ENCODE measurements at regions not wholly inside any gene's neighbourhood (a gene's known extent, or its start where the extent isn't known, plus 50 kb on each side); places are given as distances from the start of the nearest gene placed in this dataset.

- DNase-seq (ENCODE audit: low read depth), result no peak
These were observed 109.0 kb downstream of the NCOR2 start for GRCh38 chr12:124458220-124458991.

GRCh38 chr12:124457287-124458219, 109.9 kb downstream of the NCOR2 start:
- DNase-seq (ENCODE audit: low read depth), result peak; percentile 59

- no peak for DNase-seq (ENCODE audit: low read depth)
These were observed 110.7 kb downstream of the NCOR2 start for GRCh38 chr12:124456652-124457152.

- DNase-seq (ENCODE audit: low read depth), result no peak
These were observed 111.2 kb downstream of the NCOR2 start for GRCh38 chr12:124456133-124456651.

GRCh38 chr12:124455336-124455735, 112.1 kb downstream of the NCOR2 start:
- DNase-seq (ENCODE audit: low read depth), result no peak

- DNase-seq (ENCODE audit: low read depth), result peak; percentile 91
These were observed 112.7 kb downstream of the NCOR2 start for GRCh38 chr12:124454735-124455134.

GRCh38 chr12:124454352-124454725, 113.1 kb downstream of the NCOR2 start:
- no peak for DNase-seq (ENCODE audit: low read depth)

GRCh38 chr12:124453419-124454351, 113.7 kb downstream of the NCOR2 start:
- no peak for DNase-seq (ENCODE audit: low read depth)

- DNase-seq (ENCODE audit: low read depth), result no peak
These were observed 114.7 kb downstream of the NCOR2 start for GRCh38 chr12:124452576-124453331.

GRCh38 chr12:124451637-124452243, 115.7 kb downstream of the NCOR2 start:
- DNase-seq (ENCODE audit: low read depth), result no peak

- no peak for DNase-seq (ENCODE audit: low read depth)
These were observed 116.4 kb downstream of the NCOR2 start for GRCh38 chr12:124451016-124451415.

GRCh38 chr12:124450376-124450750, 117.0 kb downstream of the NCOR2 start:
- no peak for DNase-seq (ENCODE audit: low read depth)

GRCh38 chr12:124449623-124450375, 117.6 kb downstream of the NCOR2 start:
- DNase-seq (ENCODE audit: low read depth), result no peak

GRCh38 chr12:124448955-124449622, 118.3 kb downstream of the NCOR2 start:
- no peak for DNase-seq (ENCODE audit: low read depth)

- DNase-seq (ENCODE audit: low read depth), result no peak
These were observed 119.0 kb downstream of the NCOR2 start for GRCh38 chr12:124448241-124448954.

GRCh38 chr12:124446364-124446763, 121.0 kb downstream of the NCOR2 start:
- no peak for DNase-seq (ENCODE audit: low read depth)

GRCh38 chr12:124445826-124446225, 121.6 kb downstream of the NCOR2 start:
- no peak for DNase-seq (ENCODE audit: low read depth)

GRCh38 chr12:124445121-124445718, 122.2 kb downstream of the NCOR2 start:
- no peak for DNase-seq (ENCODE audit: low read depth)

Measured in GM04503 (cell line).